ENCODE measurements at regions not wholly inside any gene's neighbourhood (a gene's known extent, or its start where the extent isn't known, plus 50 kb on each side); places are given as distances from the start of the nearest gene placed in this dataset.

DNA sequence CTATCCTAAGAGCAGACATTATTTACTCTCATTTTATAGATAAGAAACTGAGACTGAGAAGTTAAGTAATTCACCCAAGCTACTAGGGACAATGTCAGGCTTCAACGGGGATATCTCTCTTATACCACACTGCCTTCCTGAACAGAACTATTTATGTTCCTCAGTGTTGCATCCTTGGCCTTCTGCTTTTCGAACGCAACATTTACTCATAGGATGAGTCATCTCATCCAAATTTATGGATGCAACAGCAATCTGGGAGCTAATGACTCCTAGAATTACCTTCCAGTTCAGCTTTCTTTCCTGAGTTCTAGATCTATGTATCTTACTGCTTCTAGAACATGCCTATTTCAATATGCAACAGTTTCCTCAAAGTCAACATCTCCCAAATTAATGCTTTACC lies 103.6 kb upstream of the PAM start:
- TF ChIP-seq, protein P1, sequence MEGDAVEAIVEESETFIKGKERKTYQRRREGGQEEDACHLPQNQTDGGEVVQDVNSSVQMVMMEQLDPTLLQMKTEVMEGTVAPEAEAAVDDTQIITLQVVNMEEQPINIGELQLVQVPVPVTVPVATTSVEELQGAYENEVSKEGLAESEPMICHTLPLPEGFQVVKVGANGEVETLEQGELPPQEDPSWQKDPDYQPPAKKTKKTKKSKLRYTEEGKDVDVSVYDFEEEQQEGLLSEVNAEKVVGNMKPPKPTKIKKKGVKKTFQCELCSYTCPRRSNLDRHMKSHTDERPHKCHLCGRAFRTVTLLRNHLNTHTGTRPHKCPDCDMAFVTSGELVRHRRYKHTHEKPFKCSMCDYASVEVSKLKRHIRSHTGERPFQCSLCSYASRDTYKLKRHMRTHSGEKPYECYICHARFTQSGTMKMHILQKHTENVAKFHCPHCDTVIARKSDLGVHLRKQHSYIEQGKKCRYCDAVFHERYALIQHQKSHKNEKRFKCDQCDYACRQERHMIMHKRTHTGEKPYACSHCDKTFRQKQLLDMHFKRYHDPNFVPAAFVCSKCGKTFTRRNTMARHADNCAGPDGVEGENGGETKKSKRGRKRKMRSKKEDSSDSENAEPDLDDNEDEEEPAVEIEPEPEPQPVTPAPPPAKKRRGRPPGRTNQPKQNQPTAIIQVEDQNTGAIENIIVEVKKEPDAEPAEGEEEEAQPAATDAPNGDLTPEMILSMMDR (IDR thresholded peaks at IDR 0.05; ENCODE audit: low read depth, low read length), result no peak
- H3K4me3 ChIP-seq (ENCODE audit: low read depth, low read length), result no peak overlapping the region

GRCh38 chr5:102654559-102655349 lies 100.4 kb upstream of the PAM start:
- TF ChIP-seq, protein P1 (IDR thresholded peaks at IDR 0.05; ENCODE audit: low read depth, low read length), result no peak

GRCh38 chr5:102659151-102659550 lies 96.0 kb upstream of the PAM start:
- TF ChIP-seq, protein P1 (IDR thresholded peaks at IDR 0.05; ENCODE audit: low read depth, low read length), result no peak
- H3K4me3 ChIP-seq (ENCODE audit: low read depth, low read length), result no peak overlapping the region

More at GRCh38 chr5:102654559-102655349, 100.4 kb upstream of the PAM start:
- no peak overlapping the region for H3K4me3 ChIP-seq (ENCODE audit: low read depth, low read length)

DNA sequence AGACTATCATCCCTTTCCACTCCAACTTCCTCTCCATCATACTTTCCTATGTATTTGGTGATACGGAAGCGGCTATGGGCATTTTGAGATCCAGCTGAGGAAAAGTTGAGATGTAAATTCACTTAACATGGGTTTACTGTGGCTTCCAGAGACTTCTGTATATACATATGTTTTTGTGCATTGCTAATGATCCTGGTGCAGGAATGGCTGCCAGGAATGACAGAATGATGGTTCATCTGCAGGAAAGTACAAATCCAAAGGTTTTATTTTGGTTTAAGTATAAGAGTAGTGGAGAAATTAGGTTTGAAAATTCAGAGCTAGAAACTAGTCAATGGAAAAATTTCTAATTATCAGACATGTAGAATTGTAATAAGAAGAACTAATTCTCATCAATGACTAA lies 95.0 kb upstream of the PAM start:
- H3K4me3 ChIP-seq (ENCODE audit: low read depth, low read length), result no peak overlapping the region
- TF ChIP-seq, protein P1 (IDR thresholded peaks at IDR 0.05; ENCODE audit: low read depth, low read length), result no peak

- no peak overlapping the region for H3K4me3 ChIP-seq (ENCODE audit: low read depth, low read length)
- TF ChIP-seq, protein P1 (IDR thresholded peaks at IDR 0.05; ENCODE audit: low read depth, low read length), result no peak
These were observed 91.2 kb upstream of the PAM start for GRCh38 chr5:102663749-102664530.

DNA sequence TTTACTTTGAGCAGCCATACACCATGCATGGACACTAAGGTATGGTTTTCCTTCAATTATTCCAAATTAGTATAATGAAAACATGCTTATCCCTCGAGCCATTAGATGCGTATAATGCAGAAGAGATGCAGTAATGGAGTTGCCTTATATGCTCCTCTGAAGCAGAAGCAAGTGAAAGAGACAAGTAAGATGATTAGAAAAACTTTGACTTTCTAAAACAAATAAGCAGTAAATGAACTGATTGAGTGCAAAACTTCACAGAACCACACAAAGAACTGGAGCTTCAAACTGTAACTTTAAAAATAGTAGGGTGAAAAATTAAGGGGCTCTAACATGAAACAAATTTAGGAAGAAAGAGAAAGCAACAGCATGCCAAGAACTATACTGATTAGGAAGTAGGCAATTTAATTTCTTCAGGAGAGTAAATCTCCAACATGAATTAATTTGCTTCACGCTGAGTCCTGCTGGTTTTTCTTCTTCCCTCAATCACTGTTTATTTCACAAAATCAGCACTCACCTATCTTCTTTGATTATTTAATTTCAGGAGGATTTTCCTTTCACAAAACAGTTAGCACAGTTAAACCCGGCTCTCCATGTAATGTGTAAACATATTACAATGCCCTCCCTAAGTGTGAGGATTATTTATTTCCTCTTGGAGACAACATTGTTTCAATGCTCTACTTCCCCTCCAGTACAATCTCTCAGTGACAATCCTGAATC lies 90.3 kb upstream of the PAM start:
- TF ChIP-seq, protein P1 (IDR thresholded peaks at IDR 0.05; ENCODE audit: low read depth, low read length), result no peak
- no peak overlapping the region for H3K4me3 ChIP-seq (ENCODE audit: low read depth, low read length)
